Activated T-helper 1 cell treated with anti-CD3 and anti-CD28 coated beads, Interleukin-2, amount 50 U/mL, for 16 hours (primary cell): ENCODE measurements at regions not wholly inside any gene's neighbourhood (a gene's known extent, or its start where the extent isn't known, plus 50 kb on each side); places are given as distances from the start of the nearest gene placed in this dataset.
"Not testable (repeated sequence)": the region's sequence is repeated elsewhere in the genome, so short reads cannot be mapped to it uniquely, and the experiment has no call there.

ENCODE experiments used
- DNase-seq, 2 donors: peaks; one replicate each; pipeline ENCODE4 v3.0.0-alpha.2; 2020; ENCODE audit warnings: low read depth in 1 of 2, low spot score in 1 of 2

DNA sequence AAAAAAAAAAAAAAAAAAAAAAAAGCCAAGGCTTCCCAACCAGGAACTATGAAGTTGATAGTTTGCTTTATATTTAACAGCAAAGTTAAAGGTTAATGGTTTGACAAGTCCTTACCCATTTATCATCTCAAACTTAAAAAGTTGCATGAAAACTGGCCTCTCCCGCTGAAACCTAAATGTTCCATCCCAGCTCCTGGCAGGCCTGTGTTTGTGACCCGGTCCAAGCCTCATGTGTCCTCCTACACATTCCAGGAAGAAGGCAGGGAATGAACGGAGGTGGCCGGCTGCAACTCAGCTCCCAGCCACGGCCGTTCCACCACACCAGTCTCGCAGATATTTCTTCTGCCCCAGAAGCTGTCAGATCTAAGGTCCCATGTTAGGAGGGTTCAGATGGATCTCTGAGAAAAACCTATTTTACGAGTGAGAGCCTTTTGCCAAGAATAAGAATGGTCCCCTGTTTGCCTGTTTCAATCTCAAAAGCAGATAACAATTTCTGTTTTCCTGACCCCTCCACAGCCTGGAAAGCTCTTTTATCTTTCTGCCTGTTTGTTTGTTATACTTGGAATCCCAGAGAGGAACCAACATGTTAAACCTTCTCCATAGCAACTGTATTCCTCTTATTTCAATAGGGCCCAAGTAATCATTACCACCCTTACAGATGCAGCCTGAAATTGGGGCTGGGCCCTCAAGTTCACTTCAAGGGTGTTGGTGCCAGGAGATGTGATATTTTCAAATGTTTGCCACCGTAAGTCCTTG, 56.5 kb downstream of the KCTD12 start:
- DNase-seq = no peak

DNA sequence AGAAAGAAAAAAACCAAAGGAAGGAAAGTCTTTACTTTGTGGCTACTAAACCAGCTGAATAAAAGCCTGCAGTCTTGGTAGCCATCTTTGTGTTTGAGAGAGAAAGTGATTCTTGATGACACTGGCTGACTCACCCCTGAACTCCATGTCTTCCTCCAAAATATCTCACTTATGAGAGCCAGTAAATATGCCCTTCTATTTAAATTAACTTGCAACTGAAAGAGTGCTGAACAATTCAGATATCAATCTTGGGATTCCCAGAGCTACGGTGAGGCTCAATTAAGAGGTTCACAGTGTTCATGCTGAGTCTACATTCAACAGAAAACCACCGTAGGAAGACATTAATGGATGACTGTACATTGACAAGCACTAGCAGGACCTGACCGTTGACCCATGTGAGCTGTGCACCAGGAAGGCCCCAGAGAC, 57.9 kb downstream of the KCTD12 start:
- no peak for DNase-seq

DNA sequence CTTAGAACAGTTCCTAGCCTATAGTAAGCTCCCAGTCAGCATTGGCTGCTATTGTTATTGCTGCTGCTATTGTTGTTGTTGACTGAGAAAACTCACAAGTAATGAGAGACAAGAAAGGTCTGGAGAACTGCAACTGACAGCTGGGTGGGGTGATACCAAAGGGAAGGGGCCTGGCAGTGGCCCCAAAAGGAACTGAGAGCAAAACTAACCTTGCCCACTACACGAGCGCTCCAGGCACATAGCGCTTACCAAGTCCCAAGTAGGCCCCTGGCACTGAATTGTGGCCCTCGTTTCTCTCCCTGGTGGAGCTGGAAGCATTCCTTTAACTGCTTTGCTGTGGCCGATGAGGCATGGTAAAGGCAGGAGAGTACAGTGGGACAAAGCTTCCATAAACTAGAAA, 59.7 kb downstream of the KCTD12 start:
- DNase-seq = no peak

DNA sequence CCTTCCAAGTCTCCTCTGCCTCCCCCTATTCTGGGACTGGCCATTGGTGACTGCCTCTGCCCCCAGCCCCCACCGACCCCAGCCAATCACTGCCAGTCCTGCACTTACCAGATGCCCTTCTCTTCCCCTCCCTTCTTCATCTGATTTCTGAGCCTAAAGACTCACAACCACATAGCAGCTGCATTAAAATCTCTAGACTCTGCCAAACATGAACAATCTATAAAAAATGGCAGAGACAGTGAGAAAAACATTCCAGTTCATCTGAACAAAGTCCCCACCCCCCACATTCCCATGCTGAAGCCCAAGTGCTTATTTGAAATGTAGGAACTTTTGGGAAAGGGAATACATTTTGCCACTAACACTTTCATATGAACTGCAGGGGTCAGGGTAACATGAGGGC, 60.8 kb downstream of the KCTD12 start:
- DNase-seq = no peak

DNA sequence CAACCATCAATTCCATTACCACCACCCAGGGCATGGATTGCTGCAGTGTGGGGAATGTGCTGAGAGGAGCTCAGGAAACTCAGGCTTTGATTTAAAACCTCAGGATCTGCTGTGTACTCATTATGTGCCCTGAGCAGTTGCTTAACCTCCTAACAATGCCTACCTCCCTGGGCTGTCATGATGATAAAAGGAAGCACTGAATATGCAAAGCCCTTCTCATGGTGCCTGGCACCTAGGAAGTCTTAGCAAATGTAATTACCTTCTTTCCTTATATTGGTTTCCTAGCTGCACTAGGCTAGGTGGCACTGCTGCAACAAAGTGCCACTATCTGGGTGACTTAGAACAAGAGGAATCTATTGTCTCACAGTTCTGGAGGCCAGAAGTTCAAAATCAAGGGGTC, 62.2 kb downstream of the KCTD12 start:
- no peak for DNase-seq

DNA sequence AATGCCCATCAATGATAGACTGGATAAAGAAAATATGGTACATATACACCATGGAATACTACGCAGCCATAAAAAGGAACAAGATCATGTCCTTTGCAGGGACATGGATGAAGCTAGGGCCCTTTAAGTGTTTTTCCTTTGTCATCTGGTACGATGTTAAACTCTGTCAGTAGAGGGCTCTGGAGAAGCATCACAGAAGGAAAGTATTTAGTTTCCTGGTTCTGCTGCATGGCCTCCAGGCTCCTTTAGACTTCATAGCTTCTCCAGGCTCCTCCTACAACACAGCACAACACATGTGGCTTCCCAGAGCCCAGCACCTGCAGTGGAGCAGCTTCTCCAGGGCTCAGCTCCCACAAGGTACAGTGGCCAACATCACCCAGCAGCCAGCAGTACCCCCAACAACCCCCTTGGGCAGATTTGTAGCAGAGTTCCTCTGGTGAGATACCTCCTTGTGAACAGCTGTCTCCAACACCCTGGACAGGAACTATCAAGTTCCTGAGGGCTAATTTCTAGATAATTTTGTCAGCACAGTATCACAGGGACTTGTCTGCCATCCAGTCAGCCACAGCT, 63.4 kb downstream of the KCTD12 start:
- no peak for DNase-seq

DNA sequence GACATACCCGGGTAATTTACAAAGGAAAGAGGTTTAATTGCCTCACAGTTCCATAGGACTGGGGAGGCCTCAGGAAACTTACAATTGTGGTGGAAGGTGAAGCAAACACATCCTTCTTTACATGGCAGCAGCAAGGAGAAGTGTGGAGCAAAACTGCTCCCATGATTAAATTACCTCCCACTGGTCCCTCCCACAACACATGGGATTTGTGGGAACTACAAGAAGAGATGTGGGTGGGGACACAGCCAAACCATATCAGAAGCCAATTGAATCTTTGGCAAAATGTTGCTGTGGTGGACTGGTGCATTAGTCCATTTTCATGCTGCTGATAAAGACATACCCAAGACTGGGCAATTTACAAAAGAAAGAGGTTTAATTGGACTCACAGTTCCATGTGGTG, 65.0 kb downstream of the KCTD12 start:
- DNase-seq = not testable (repeated sequence)

DNA sequence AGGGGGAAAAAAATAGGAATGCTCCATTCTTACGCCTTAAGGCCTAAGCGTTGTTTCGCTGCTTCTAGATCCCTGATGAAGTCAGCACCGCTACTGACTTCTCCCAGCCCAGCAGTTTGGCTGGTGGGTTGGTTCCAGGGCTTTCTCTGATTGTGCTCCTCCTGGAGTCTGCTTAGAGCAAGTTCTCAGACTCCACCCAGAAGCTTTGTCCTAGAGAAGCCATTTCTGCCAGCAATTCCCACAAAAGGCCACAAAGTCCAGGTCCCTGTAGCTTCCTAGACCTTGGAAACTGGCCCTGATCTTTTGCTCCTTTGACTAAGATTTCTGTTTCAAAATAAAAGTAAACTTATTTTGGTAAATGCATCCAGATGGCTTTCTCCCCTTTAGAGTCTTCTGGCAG, 65.4 kb downstream of the KCTD12 start:
- DNase-seq = no peak

DNA sequence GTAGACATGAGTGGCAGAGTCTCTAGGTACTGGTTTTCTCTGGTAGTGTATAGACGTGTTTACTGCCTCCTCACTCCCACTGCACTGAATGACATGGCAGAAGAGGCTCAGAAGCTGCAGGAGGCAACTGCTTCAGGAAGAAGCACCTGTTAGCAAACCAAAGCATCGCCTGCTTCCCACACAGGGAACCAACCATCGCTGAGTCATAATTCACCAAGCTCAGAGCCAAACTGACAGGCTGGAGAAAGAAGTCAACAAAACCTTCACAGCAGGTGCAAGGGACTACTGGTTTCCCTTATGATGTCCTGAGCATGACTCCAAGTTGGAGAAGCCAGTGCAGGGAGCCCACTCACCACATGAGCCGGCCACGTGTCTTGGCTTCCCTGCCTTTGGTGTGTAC, 69.8 kb downstream of the KCTD12 start:
- no peak for DNase-seq

DNA sequence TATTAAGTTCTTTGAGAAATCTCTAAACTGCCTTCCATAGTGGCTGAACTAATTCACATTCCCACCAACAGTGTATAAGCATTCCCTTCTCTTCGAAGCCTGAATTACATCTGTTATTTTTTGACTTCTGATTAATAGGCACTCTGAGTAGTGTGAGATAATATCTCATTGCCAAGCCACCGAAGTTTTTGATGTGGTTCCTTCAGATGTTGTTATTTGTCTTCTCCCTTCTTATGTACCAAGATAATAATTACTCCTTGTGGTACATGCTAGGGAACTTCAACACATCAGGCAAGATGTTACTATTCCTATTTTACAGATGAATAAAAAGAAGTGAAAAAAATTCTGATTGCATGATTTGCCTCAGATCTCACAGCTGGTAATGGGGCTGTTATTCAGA, 70.9 kb downstream of the KCTD12 start:
- no peak for DNase-seq

DNA sequence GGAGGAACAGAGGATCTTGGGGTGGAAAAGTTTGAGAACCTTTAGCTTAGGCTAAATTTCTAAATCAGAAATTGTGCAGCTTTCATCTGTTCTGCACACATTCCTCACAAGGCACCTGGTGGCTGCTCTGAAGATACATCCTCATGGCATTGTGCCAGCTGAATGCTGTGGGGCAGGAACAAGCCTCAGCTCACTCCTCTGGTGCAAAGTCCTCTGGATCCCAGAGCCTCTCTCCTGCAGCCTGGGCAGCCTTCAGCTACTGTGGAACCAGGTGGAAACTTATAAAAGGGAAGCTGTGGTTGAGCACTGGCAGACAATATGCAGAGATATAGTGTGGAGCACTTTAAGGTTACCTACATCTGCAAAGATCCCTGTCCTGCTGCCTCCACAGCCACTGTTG, 72.3 kb downstream of the KCTD12 start:
- DNase-seq = no peak

DNA sequence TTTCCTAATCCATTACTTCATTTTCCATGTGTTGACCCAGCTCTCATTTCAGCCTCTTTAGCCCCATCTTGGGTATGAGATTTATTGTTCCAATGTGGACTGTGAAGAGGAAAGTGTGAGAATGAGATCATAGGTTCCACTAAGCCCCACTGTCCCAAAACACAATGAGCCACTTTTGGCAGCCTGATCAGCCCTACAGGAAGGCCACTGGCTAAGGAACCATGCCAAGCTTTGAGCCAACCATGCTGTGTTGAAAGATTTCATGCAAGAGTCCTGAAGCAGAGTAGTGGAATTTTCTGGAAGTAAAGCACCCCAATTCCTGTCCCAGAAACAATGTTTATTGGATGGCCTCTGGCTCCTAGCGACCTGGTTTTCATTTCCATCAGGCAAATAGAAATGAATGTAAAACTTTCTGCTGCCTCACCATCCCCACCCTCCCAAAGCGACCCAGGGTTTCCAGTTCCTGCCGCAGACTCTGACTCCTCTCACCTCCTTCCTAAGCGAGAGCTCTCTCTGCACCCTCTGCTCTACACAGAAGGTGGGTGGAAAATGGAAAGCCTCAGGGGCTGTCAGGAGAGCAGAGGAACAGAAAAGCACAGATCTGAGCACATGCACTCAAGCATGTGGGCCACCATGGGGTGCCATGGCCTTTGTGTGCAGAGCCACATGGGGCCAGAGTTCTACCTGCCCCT, 73.1 kb downstream of the KCTD12 start:
- DNase-seq = no peak

DNA sequence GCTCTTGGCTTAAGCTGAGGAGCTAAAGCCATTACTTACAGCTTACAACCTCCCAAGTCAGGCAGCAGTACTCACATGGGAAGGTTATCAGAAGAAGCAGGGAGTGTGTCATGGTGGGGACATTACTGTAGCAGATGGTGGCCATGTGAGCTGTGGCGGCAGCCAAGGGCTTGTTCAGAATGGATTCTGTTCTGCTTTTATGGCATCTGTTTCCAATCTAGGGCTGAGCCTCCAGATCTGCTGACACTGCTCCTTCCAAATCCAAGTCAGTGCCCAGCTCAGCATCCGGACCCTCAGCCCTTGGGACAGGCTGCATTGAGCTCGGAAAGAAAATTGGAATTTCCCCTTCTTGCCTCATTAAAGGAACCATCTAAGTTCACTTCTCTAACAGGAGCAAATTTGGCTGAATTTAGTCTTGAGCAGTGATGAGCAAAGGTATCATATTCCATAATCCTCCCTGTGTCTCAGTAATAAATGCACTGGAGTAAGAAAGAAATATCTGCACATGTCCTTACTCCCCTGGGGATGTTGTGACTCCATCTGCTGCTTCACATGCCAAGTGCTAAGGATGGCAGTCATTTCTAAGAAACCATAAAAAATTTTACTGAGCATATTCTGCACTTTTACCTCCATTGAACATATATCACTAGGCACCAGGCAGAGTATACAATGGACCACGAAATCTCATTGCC, 73.9 kb downstream of the KCTD12 start:
- DNase-seq = no peak

DNA sequence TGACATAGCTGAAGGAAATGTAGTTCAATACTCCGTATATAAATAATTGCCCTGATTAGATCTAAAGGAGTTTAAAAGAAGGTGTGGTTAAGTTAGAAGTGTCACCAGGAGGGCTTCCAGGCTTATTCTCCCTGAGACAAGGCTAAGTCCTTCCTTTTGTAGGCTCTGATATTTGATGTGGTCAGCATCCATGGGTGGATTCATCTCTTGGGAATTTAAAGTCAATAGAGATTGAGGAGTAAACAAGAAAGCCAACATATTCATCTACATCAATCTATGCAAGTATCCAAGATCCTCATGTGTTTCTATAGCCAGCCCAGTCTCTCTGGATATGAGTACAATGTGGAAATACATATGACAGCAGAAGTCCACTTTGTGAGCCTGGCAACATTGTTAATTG, 76.8 kb downstream of the KCTD12 start:
- DNase-seq = no peak

DNA sequence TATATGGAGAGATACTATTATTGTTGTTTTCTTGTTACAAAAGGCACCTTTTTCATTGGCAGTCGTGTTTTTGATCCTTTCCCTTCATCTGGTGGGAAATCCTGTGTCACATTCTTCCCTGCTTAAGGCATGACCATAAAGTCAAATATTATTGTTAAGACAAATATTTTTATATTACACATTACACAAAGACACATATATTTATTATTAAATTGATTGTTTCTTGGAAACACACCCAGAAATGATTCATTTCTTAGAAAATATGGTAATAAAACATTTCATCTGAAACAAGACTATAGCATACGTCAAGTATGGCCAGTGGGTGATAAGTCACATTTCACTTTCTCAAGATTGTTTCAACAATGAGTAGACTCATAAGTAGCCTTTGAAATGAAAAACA, 77.3 kb downstream of the KCTD12 start:
- no peak for DNase-seq

DNA sequence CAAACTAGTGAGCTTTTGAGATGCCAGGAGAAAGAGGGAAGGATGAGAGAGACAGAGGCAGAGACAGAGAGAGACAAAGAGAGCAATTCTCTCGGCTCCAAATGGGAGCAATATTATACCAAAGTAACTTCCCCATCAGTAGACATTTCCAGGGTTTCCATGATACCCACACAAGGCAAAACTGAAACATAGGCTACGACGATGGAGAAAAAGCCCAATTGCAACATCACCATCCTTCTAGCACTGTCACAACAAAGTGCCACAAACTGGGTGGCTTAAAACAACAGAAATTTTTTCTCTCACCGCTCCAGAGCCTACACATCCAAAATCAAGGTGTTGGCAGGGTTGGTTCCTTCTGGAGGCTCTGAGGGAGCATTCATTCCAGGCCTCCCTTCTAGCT, 81.4 kb downstream of the KCTD12 start:
- DNase-seq = no peak

DNA sequence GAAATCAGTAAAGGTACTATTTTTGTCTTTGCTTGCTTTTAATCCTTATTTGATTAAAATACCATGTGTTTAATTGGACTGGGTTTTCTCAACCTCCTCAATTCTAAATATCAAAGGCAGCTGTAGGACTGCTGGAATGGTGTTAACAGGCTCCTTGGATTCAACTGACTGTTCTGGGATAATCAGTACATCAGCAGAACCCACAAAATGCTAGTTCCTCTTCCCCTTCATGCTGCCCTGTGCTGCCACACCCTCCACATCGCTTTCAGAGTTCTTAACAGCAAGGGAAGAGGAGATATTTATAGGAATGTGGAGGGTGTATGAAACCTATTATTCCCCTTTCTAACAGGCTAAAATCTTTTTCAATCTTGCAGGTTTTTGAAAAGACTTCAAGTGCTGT, 82.4 kb downstream of the KCTD12 start:
- DNase-seq = no peak

DNA sequence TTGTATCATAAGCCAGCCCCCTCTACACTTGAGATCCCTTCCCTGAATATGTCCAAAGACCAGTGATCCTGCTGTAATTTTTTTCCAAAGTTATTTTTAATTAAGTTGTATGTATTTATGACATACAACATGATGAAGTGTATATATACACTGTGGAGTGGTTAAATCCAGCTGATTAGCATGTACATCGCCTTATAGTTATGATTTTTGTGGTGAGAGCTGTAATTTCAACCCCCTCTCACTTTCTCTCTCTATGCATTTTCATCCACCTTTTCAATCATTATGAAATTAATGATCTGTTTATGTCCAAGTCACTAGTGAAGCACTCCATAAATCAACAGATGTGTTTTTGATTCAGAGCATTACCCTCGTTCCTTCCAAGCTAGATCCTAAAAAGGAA, 85.3 kb downstream of the KCTD12 start:
- DNase-seq = no peak

DNA sequence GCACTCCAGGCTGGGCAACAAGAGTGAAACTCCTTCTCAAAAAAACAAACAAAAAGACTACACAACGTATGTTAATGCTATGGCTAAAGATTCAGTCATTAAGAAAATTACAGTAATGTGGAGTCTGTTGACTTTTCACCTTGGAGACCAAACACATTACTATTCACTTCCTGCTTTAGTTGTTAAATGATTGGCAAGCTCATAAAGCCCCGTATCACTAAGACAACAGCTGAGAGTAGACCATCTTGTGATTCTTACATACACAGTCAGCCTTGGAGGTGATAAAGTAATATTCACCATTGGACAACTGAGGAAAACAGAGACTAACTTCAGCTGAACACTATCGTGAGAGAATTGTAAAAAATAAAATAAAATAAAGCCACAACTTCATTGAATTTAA, 86.5 kb downstream of the KCTD12 start:
- no peak for DNase-seq

DNA sequence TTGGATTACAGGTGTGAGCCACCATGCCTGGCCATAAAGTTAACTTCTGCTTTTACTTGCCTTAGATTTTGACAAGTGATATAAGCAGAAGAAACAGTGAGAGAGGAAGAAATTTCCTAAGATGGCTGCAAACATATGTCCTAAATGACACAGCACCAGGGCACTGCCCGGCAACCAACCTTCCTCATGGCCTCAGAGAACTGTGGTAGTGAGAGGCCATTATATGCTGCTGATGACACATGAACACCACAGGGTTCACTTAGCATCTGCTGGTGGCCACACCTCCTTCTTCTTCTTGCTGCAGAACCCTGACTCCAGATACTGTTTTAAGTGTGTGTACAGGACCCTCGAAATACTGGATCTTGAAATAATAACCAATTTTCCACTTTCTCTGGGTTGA, 88.2 kb downstream of the KCTD12 start:
- DNase-seq = no peak

DNA sequence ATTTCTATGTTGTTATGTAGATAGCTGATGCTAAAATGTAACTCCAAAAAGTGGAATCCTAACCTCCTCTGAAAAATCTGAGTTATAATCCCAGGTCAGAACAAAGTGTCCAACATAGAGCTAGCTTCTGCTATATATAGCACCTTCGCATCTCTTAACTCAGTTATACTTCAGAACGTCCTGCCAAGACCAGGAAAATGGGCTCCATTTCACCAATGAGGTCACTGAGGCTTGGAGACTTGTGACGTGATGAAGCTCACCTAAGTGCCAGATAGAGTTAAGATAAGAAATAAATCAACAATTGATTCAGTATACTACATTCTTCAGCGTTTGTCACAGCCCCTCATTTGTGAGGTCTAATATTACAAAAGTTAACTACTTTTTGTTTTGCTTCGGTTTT, 88.8 kb downstream of the KCTD12 start:
- DNase-seq = no peak

DNA sequence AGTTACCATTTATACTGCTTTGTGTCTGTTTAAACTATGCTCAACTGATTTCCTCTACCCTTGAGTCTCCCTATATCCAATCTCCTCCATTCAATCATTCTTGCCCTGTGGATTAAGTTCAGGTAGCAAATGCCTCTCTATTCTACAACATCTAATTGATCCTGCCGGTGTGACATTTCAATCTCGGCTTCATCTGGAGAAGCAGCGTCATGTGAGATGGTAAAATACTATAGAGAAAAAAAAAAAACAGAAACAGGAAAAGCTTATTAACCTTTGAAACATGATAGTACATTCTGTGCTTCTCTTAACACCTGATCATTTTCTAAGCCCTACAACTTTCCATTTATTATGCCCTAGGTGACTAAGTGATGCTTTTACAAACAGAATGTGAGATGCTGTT, 89.4 kb downstream of the KCTD12 start:
- DNase-seq = no peak
